ENCODE measurements at regions not wholly inside any gene's neighbourhood (a gene's known extent, or its start where the extent isn't known, plus 50 kb on each side); places are given as distances from the start of the nearest gene placed in this dataset.

DNA sequence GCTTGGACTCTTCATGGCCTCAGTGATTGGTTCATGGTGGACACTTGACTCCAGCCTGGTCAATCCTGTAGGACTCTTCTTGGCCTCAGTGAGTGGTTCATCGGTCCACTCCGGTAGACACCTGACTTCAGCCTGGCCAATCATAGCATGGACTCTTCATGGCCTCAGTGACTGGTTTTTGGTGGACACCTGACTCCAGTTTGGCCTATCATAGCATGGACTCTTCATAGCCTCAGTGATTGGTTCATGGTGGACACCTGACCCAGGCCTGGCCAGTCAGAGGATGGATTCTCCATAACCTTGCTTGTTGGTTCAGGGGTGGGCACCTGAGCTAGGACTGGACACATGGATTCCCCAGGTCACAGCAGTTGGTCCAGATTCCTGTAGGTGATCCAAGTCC lies 106.0 kb upstream of the ERCC6L2 start:
- Histone ChIP-seq H3K27ac (ENCODE audit: low read depth, low read length) (no peak overlapping the region), H3K4me1 (ENCODE audit: control insufficient read depth, insufficient read depth, low read length) (peaks cover 8% of the 10 kb centered on the region), H3K27me3 (ENCODE audit: control insufficient read depth, insufficient read depth, low read length) (no peaks in the 10 kb centered on the region), H3K36me3 (ENCODE audit: control insufficient read depth, insufficient read depth, low read length) (no peaks in the 10 kb centered on the region), H3K4me3 (ENCODE audit: low read length) (no peak overlapping the region), H3K9ac (ENCODE audit: low read length) (no peak overlapping the region)

DNA sequence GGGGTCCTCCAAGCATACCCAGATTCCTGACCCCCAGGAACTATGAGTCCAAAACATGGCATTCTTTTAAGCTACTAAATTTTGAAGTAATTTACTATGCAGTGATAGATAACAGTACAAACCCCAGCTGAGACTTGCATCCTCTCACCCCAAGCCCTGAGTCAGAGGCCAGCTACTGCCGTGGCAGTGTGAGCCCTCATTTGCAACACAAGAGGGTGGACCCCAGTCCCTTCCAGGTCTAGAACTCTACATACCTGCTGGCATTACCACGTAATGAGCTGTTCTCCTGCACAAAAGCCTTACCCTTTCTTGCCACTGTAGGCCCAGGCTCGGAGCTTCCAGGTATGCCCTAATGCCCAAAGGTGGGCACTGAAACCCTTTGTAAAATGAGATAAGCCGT lies 108.6 kb upstream of the ERCC6L2 start:
- H3K9ac ChIP-seq (ENCODE audit: low read length): no peak overlapping the region
- no peak overlapping the region for H3K27ac ChIP-seq (ENCODE audit: low read depth, low read length)
- H3K4me3 ChIP-seq (ENCODE audit: low read length): no peak overlapping the region
- no peaks in the 10 kb centered on the region for H3K36me3 ChIP-seq (ENCODE audit: control insufficient read depth, insufficient read depth, low read length)
- no peaks in the 10 kb centered on the region for H3K27me3 ChIP-seq (ENCODE audit: control insufficient read depth, insufficient read depth, low read length)
- peaks cover 7% of the 10 kb centered on the region for H3K4me1 ChIP-seq (ENCODE audit: control insufficient read depth, insufficient read depth, low read length)

- no peaks in the 10 kb centered on the region for H3K4me1 ChIP-seq (ENCODE audit: control insufficient read depth, insufficient read depth, low read length)
- H3K36me3 ChIP-seq (ENCODE audit: control insufficient read depth, insufficient read depth, low read length): no peaks in the 10 kb centered on the region
- H3K27ac ChIP-seq (ENCODE audit: low read depth, low read length): no peak overlapping the region
- H3K4me3 ChIP-seq (ENCODE audit: low read length): peak overlapping the region; percentile 49
- no peaks in the 10 kb centered on the region for H3K27me3 ChIP-seq (ENCODE audit: control insufficient read depth, insufficient read depth, low read length)
- H3K9ac ChIP-seq (ENCODE audit: low read length): no peak overlapping the region
Observed at GRCh38 chr9:95764533-95765319, 110.8 kb upstream of the ERCC6L2 start.

- Histone ChIP-seq H3K9ac (ENCODE audit: low read length) (no peak overlapping the region), H3K27ac (ENCODE audit: low read depth, low read length) (no peak overlapping the region), H3K4me1 (ENCODE audit: control insufficient read depth, insufficient read depth, low read length) (no peaks in the 10 kb centered on the region), H3K36me3 (ENCODE audit: control insufficient read depth, insufficient read depth, low read length) (no peaks in the 10 kb centered on the region), H3K4me3 (ENCODE audit: low read length) (no peak overlapping the region), H3K27me3 (ENCODE audit: control insufficient read depth, insufficient read depth, low read length) (no peaks in the 10 kb centered on the region)
Observed at GRCh38 chr9:95763983-95764382, 111.5 kb upstream of the ERCC6L2 start.

DNA sequence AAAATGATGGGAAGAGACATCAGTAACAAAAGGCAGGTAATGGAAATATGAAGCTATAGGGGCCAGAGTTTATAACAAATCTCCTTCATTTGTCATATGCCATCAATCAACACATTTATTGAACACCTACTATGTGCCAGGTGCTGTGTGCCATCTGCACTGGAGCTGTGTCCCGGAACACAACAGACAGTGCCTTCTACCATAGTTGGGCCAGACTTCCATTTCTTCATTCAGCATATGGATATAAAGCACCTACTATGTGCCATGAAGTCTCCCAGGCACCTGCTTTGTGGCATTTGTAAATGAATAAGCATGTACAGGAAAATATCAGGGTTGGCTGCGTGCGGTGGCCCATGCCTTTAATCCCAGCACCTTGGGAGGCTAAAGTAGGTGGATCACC lies 112.5 kb upstream of the ERCC6L2 start:
- Histone ChIP-seq H3K36me3 (ENCODE audit: control insufficient read depth, insufficient read depth, low read length) (no peaks in the 10 kb centered on the region), H3K27me3 (ENCODE audit: control insufficient read depth, insufficient read depth, low read length) (no peaks in the 10 kb centered on the region), H3K4me1 (ENCODE audit: control insufficient read depth, insufficient read depth, low read length) (no peaks in the 10 kb centered on the region), H3K27ac (ENCODE audit: low read depth, low read length) (no peak overlapping the region), H3K9ac (ENCODE audit: low read length) (no peak overlapping the region), H3K4me3 (ENCODE audit: low read length) (no peak overlapping the region)

GRCh38 chr9:95762322-95762721 lies 113.2 kb upstream of the ERCC6L2 start:
- H3K27me3 ChIP-seq (ENCODE audit: control insufficient read depth, insufficient read depth, low read length): no peaks in the 10 kb centered on the region
- no peaks in the 10 kb centered on the region for H3K4me1 ChIP-seq (ENCODE audit: control insufficient read depth, insufficient read depth, low read length)
- no peak overlapping the region for H3K27ac ChIP-seq (ENCODE audit: low read depth, low read length)
- H3K9ac ChIP-seq (ENCODE audit: low read length): no peak overlapping the region
- no peaks in the 10 kb centered on the region for H3K36me3 ChIP-seq (ENCODE audit: control insufficient read depth, insufficient read depth, low read length)
- no peak overlapping the region for H3K4me3 ChIP-seq (ENCODE audit: low read length)

DNA sequence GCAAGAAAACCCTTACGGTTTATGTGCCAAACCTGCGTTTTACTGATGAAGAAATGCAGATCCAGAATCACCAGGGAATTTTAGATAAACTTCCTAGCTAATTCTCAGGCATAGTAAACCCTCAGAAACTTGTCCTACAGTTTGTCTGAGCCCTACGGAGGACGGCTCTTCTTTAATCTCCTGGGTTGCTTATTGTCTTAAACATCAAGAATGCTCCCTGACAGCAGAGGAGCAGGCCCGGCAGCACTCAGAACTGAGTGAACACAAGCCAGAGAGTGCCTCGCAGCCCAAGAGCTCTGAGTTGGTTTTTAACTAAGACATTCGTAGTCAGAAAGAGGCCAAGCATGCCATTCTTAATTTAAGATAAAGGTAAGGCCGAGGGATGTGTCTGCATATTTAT lies 114.7 kb upstream of the ERCC6L2 start:
- Histone ChIP-seq H3K4me1 (ENCODE audit: control insufficient read depth, insufficient read depth, low read length) (no peaks in the 10 kb centered on the region), H3K9ac (ENCODE audit: low read length) (no peak overlapping the region), H3K36me3 (ENCODE audit: control insufficient read depth, insufficient read depth, low read length) (no peaks in the 10 kb centered on the region), H3K4me3 (ENCODE audit: low read length) (no peak overlapping the region), H3K27me3 (ENCODE audit: control insufficient read depth, insufficient read depth, low read length) (no peaks in the 10 kb centered on the region), H3K27ac (ENCODE audit: low read depth, low read length) (no peak overlapping the region)

DNA sequence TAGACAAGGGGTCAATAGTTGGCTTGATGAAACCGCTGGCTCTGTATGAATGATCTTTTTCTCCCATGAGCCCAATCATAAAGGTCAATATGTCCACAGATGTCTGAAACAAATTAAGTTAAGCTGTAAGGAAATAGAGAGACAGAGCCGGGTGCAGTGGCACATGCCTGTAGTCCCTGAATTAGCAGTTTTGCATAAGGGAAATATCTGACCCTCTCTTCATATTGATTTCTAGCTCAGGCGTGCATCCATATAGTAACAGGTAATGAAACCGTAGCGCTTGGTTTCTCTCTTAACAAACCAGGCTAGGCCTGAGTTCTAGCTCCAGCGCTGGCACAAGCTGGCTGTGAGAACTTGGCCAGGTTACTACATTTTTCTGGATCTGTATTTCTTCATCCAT lies 118.1 kb upstream of the ERCC6L2 start:
- H3K27ac ChIP-seq (ENCODE audit: low read depth, low read length): no peak overlapping the region
- no peak overlapping the region for H3K9ac ChIP-seq (ENCODE audit: low read length)
- H3K4me1 ChIP-seq (ENCODE audit: control insufficient read depth, insufficient read depth, low read length): no peaks in the 10 kb centered on the region
- no peaks in the 10 kb centered on the region for H3K36me3 ChIP-seq (ENCODE audit: control insufficient read depth, insufficient read depth, low read length)
- H3K4me3 ChIP-seq (ENCODE audit: low read length): no peak overlapping the region
- no peaks in the 10 kb centered on the region for H3K27me3 ChIP-seq (ENCODE audit: control insufficient read depth, insufficient read depth, low read length)

DNA sequence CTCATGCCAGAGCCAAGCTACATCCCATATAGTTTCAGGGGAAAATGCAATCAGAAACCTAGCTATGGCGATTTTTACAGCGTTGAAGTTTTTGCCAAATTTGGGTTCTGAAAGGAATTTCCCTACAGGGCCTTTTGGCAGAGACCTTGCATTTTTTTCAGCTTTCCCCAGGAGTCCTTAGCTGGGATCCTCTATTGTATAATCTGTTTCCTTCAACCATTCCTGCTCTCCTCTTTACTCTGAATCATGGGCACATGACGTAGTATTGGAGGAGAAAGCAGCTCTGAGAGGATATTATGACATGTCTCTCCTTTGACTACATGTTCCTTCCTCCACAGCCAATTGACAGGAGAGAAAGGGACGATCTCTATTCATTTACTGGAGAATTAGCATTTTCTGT lies 118.5 kb upstream of the ERCC6L2 start:
- Histone ChIP-seq H3K27ac (ENCODE audit: low read depth, low read length) (no peak overlapping the region), H3K27me3 (ENCODE audit: control insufficient read depth, insufficient read depth, low read length) (no peaks in the 10 kb centered on the region), H3K4me1 (ENCODE audit: control insufficient read depth, insufficient read depth, low read length) (no peaks in the 10 kb centered on the region), H3K36me3 (ENCODE audit: control insufficient read depth, insufficient read depth, low read length) (no peaks in the 10 kb centered on the region), H3K4me3 (ENCODE audit: low read length) (no peak overlapping the region), H3K9ac (ENCODE audit: low read length) (no peak overlapping the region)

- no peak overlapping the region for H3K9ac ChIP-seq (ENCODE audit: low read length)
- no peaks in the 10 kb centered on the region for H3K27me3 ChIP-seq (ENCODE audit: control insufficient read depth, insufficient read depth, low read length)
- H3K4me3 ChIP-seq (ENCODE audit: low read length): no peak overlapping the region
- no peaks in the 10 kb centered on the region for H3K4me1 ChIP-seq (ENCODE audit: control insufficient read depth, insufficient read depth, low read length)
- H3K36me3 ChIP-seq (ENCODE audit: control insufficient read depth, insufficient read depth, low read length): no peaks in the 10 kb centered on the region
- no peak overlapping the region for H3K27ac ChIP-seq (ENCODE audit: low read depth, low read length)
Observed at GRCh38 chr9:95756101-95756500, 119.4 kb upstream of the ERCC6L2 start.

DNA sequence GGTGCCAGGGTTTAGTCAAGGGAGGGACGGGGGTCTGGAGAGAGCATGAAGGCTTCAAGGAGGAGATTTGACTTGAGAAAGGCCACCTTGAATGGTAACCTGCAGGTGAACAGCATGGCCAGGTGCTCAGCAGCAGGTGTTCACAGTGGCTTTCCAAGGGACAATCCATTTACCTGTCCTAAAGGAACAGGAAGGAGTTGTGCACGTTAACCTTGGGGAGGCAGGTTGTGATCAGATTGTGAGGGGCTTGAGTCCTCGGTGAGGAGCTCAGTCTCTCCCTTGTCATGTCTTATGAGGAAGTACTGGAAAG lies 120.1 kb upstream of the ERCC6L2 start:
- no peak overlapping the region for H3K27ac ChIP-seq (ENCODE audit: low read depth, low read length)
- H3K27me3 ChIP-seq (ENCODE audit: control insufficient read depth, insufficient read depth, low read length): no peaks in the 10 kb centered on the region
- H3K9ac ChIP-seq (ENCODE audit: low read length): no peak overlapping the region
- H3K4me3 ChIP-seq (ENCODE audit: low read length): no peak overlapping the region
- no peaks in the 10 kb centered on the region for H3K4me1 ChIP-seq (ENCODE audit: control insufficient read depth, insufficient read depth, low read length)
- no peaks in the 10 kb centered on the region for H3K36me3 ChIP-seq (ENCODE audit: control insufficient read depth, insufficient read depth, low read length)

GRCh38 chr9:95754533-95755420 lies 120.7 kb upstream of the ERCC6L2 start:
- Histone ChIP-seq H3K27ac (ENCODE audit: low read depth, low read length) (no peak overlapping the region), H3K36me3 (ENCODE audit: control insufficient read depth, insufficient read depth, low read length) (no peaks in the 10 kb centered on the region), H3K4me3 (ENCODE audit: low read length) (no peak overlapping the region), H3K27me3 (ENCODE audit: control insufficient read depth, insufficient read depth, low read length) (no peaks in the 10 kb centered on the region), H3K9ac (ENCODE audit: low read length) (no peak overlapping the region), H3K4me1 (ENCODE audit: control insufficient read depth, insufficient read depth, low read length) (no peaks in the 10 kb centered on the region)

Data from rectal smooth muscle tissue (tissue), 1 donor.